H9 (cell line): ENCODE measurements at regions not wholly inside any gene's neighbourhood (a gene's known extent, or its start where the extent isn't known, plus 50 kb on each side); places are given as distances from the start of the nearest gene placed in this dataset.

Experiments
- DNase-seq: peaks from one replicate; pipeline ENCODE4 v3.0.0-alpha.2; 2017
- H2AFZ ChIP-seq: one replicate; pipeline ENCODE4 v1.6.1; 2013; ENCODE audit warnings: mild to moderate bottlenecking, low read length, control low read depth, moderate library complexity
- H2AK5ac ChIP-seq: 2 replicates; pipeline ENCODE4 v1.6.1; 2013; ENCODE audit warnings: low read length, control low read depth, mixed read lengths; ENCODE audit not compliant: insufficient read length
- H2BK120ac ChIP-seq: one replicate; pipeline ENCODE4 v1.6.1; 2013; ENCODE audit warnings: low read depth, mild to moderate bottlenecking, low read length, control low read depth, inconsistent platforms; ENCODE audit not compliant: poor library complexity, severe bottlenecking
- H2BK12ac ChIP-seq: 2 replicates; pipeline ENCODE4 v1.6.1; 2013; ENCODE audit warnings: low read length, control low read depth, mixed read lengths, low read depth; ENCODE audit not compliant: insufficient read length
- H2BK15ac ChIP-seq: 2 replicates; pipeline ENCODE4 v1.6.1; 2013; ENCODE audit warnings: low read depth, low read length, control low read depth
- H2BK20ac ChIP-seq: one replicate; pipeline ENCODE4 v1.6.1; 2013; ENCODE audit warnings: low read depth, mild to moderate bottlenecking, low read length, control low read depth, inconsistent platforms; ENCODE audit not compliant: poor library complexity, severe bottlenecking
- H2BK5ac ChIP-seq: 2 replicates; pipeline ENCODE4 v1.6.1; 2013; ENCODE audit warnings: low read length, control low read depth, mixed read lengths; ENCODE audit not compliant: insufficient read length
- H3K14ac ChIP-seq: 2 replicates; pipeline ENCODE4 v1.6.1; 2013; ENCODE audit warnings: low read length, control low read depth; ENCODE audit not compliant: insufficient read depth
- H3K18ac ChIP-seq: 2 replicates; pipeline ENCODE4 v1.6.1; 2013; ENCODE audit warnings: low read depth, mild to moderate bottlenecking, mixed read lengths, low read length, control low read depth; ENCODE audit not compliant: insufficient read length
- H3K23ac ChIP-seq: 2 replicates; pipeline ENCODE4 v1.6.1; 2013; ENCODE audit warnings: low read length, control low read depth, mixed read lengths, low read depth; ENCODE audit not compliant: insufficient read length
- H3K23me2 ChIP-seq: 2 replicates; pipeline ENCODE4 v1.6.1; 2013; ENCODE audit warnings: low read depth, mild to moderate bottlenecking, mixed read lengths, low read length, control low read depth; ENCODE audit not compliant: insufficient read length, poor library complexity, severe bottlenecking
- H3K27ac ChIP-seq: 2 replicates; pipeline ENCODE4 v1.5.1; 2013; ENCODE audit warnings: low read length, control low read depth, mixed read lengths, low read depth; ENCODE audit not compliant: insufficient read length
- H3K27me3 ChIP-seq: 2 replicates; pipeline ENCODE4 v1.6.1; 2013; ENCODE audit warnings: low read length, control low read depth, inconsistent platforms; ENCODE audit not compliant: insufficient read depth
- H3K4ac ChIP-seq: 2 replicates; pipeline ENCODE4 v1.6.1; 2013; ENCODE audit warnings: low read depth, mild to moderate bottlenecking, control low read depth, inconsistent platforms, low read length, moderate library complexity
- H3K4me1 ChIP-seq: 2 replicates; pipeline ENCODE4 v1.6.1; 2013; ENCODE audit warnings: low read length, control low read depth, inconsistent platforms; ENCODE audit not compliant: insufficient read depth
- H3K4me2 ChIP-seq: 2 replicates; pipeline ENCODE4 v1.6.1; 2013; ENCODE audit warnings: low read length, control low read depth, mixed read lengths; ENCODE audit not compliant: insufficient read length, insufficient read depth
- H3K56ac ChIP-seq: 2 replicates; pipeline ENCODE4 v1.6.1; 2013; ENCODE audit warnings: low read depth, mild to moderate bottlenecking, mixed read lengths, low read length, control low read depth; ENCODE audit not compliant: insufficient read length
- H3K79me1 ChIP-seq: 2 replicates; pipeline ENCODE4 v1.6.1; 2013; ENCODE audit warnings: low read depth, mild to moderate bottlenecking, moderate library complexity, low read length, control low read depth, inconsistent platforms; ENCODE audit not compliant: insufficient read depth, poor library complexity, severe bottlenecking
- H3K79me2 ChIP-seq: 2 replicates; pipeline ENCODE4 v1.6.1; 2013; ENCODE audit warnings: low read length, control low read depth, inconsistent platforms; ENCODE audit not compliant: insufficient read depth
- H3K9ac ChIP-seq: 2 replicates; pipeline ENCODE4 v1.6.1; 2013; ENCODE audit warnings: low read length, control low read depth, mixed read lengths; ENCODE audit not compliant: insufficient read length; ENCODE audit errors: extremely low read depth
- H3K9me3 ChIP-seq: one replicate; pipeline ENCODE4 v1.6.1; 2013; ENCODE audit warnings: low read depth, low read length, inconsistent platforms; ENCODE audit not compliant: control insufficient read depth
- H3T11ph ChIP-seq: one replicate; pipeline ENCODE4 v1.6.1; 2013; ENCODE audit warnings: mild to moderate bottlenecking, low read length, control low read depth, inconsistent platforms
- H4K20me1 ChIP-seq: one replicate; pipeline ENCODE4 v1.6.1; 2013; ENCODE audit not compliant: control insufficient read depth, insufficient read length, insufficient read depth
- H4K5ac ChIP-seq: 2 replicates; pipeline ENCODE4 v1.6.1; 2013; ENCODE audit warnings: low read depth, mild to moderate bottlenecking, mixed read lengths, low read length, control low read depth; ENCODE audit not compliant: insufficient read length
- H4K8ac ChIP-seq: replicated peaks from 2 replicates; pipeline ENCODE4 v1.6.1; 2013; ENCODE audit warnings: low read length, control low read depth, mixed read lengths, low read depth; ENCODE audit not compliant: insufficient read length
- H4K91ac ChIP-seq: 2 replicates; pipeline ENCODE4 v1.6.1; 2013; ENCODE audit warnings: low read depth, mild to moderate bottlenecking, moderate library complexity, mixed read lengths, low read length, control low read depth; ENCODE audit not compliant: insufficient read length
- H3K27ac Mint-ChIP-seq, 3 experiments: 2 replicates in 2 of 3; 3 replicates in 1 of 3; pipeline ENCODE4 v1.8.0; 2020 to 2021; ENCODE audit warnings: mixed read lengths in 3 of 3, mild to moderate bottlenecking in 1 of 3, moderate library complexity in 1 of 3
- H3K27me3 Mint-ChIP-seq: 2 replicates; pipeline ENCODE4 v1.8.0; 2021; ENCODE audit warnings: low read depth, mild to moderate bottlenecking, moderate library complexity, mixed read lengths
- H3K36me3 Mint-ChIP-seq, 3 experiments: 2 replicates in 2 of 3; 3 replicates in 1 of 3; pipeline ENCODE4 v1.8.0; 2020 to 2021; ENCODE audit warnings: low read depth in 3 of 3, mixed read lengths in 3 of 3; ENCODE audit not compliant: insufficient read depth in 1 of 3
- H3K4me1 Mint-ChIP-seq, 2 experiments: 2 replicates each; pipeline ENCODE4 v1.8.0; 2020; ENCODE audit warnings: mixed read lengths in 2 of 2
- H3K4me3 Mint-ChIP-seq, 2 experiments: 2 replicates in 1 of 2; 3 replicates in 1 of 2; pipeline ENCODE4 v1.8.0; 2020 to 2021; ENCODE audit warnings: mild to moderate bottlenecking in 2 of 2, mixed read lengths in 2 of 2, moderate library complexity in 1 of 2
- H3K9me3 Mint-ChIP-seq, 2 experiments: 2 replicates in 1 of 2; 3 replicates in 1 of 2; pipeline ENCODE4 v1.8.0; 2020; ENCODE audit warnings: mild to moderate bottlenecking in 2 of 2, mixed read lengths in 2 of 2, moderate library complexity in 1 of 2
- CTCF ChIP-seq: fragments of 200-600 bp; sonication (generic); conservative IDR thresholded peaks from 3 replicates; pipeline ENCODE4 v1.8.0; 2021; ENCODE audit warnings: antibody characterized with exemption, mild to moderate bottlenecking
- WGBS: extraction: QIAGEN DNeasy Blood & Tissue Kit; methylation state at CpG from one replicate; pipeline ENCODE4 v1.1.7; 2013; ENCODE audit warnings: missing lambda C conversion rate, low lambda C conversion rate, mixed read lengths; ENCODE audit not compliant: insufficient read length; ENCODE audit errors: extremely low coverage; 5-methylcytosine and 5-hydroxymethylcytosine counted together

- Histone ChIP-seq H2BK120ac (no peak overlapping the region), H3K4ac (no peak overlapping the region), H3K9ac (no peak overlapping the region), H3K4me1 (no peaks in the 10 kb centered on the region), H3T11ph (no peak overlapping the region), H2BK15ac (no peak overlapping the region), H3K27me3 (no peaks in the 10 kb centered on the region), H3K79me2 (no peaks in the 10 kb centered on the region), H3K4me2 (no peak overlapping the region), H4K8ac (no peak overlapping the region), H4K20me1 (no peaks in the 10 kb centered on the region), H4K5ac (no peak overlapping the region), H3K23me2 (no peaks in the 10 kb centered on the region), H2BK20ac (no peak overlapping the region), H2AFZ (no peak overlapping the region), H3K14ac (no peak overlapping the region), H3K56ac (no peak overlapping the region), H2BK5ac (no peak overlapping the region), H3K27ac (no peak overlapping the region), H3K18ac (no peak overlapping the region), H3K9me3 (no peaks in the 10 kb centered on the region), H3K23ac (no peak overlapping the region), H4K91ac (no peak overlapping the region), H3K79me1 (no peaks in the 10 kb centered on the region), H2AK5ac (no peak overlapping the region), H2BK12ac (no peak overlapping the region)
- Mint-ChIP-seq H3K9me3 (peaks cover 20 to 21% of the 10 kb centered on the region in 2 experiments), H3K4me3 (no peak overlapping the region), H3K27ac (no peak overlapping the region), H3K27me3 (peaks cover 11% of the 10 kb centered on the region), H3K36me3 (peaks cover 10 to 17% (median 11%) of the 10 kb centered on the region in 3 experiments), H3K4me1 (no peaks in the 10 kb centered on the region)
- no peak for DNase-seq
- no CpG with 5 or more reads among the region's 3 CpGs for WGBS
- no peak for TF ChIP-seq CTCF
These were observed 180.1 kb upstream of the ISX start for GRCh38 chr22:34885852-34886251.
